ENCODE measurements at regions not wholly inside any gene's neighbourhood (a gene's known extent, or its start where the extent isn't known, plus 50 kb on each side); places are given as distances from the start of the nearest gene placed in this dataset.

- TF ChIP-seq CTCF (IDR thresholded peaks at IDR 0.05) (no peak), POLR2A (IDR thresholded peaks at IDR 0.05) (no peak)
These were observed 2228.2 kb upstream of the WWC1 start for GRCh38 chr5:166063261-166063660.

Measured in thyroid gland (tissue), 4 donors.